HFFc6 (cell line): ENCODE measurements at regions not wholly inside any gene's neighbourhood (a gene's known extent, or its start where the extent isn't known, plus 50 kb on each side); places are given as distances from the start of the nearest gene placed in this dataset.

Experiments
- DNase-seq: peaks from one replicate; pipeline ENCODE4 v3.0.0-alpha.2; 2018
- H3K27ac Mint-ChIP-seq: 2 replicates; pipeline ENCODE4 v1.8.0; 2020; ENCODE audit warnings: mild to moderate bottlenecking, mixed read lengths
- H3K27me3 Mint-ChIP-seq: 2 replicates; pipeline ENCODE4 v1.8.0; 2021; ENCODE audit warnings: mild to moderate bottlenecking, moderate library complexity, mixed read lengths; ENCODE audit not compliant: insufficient read depth
- H3K36me3 Mint-ChIP-seq: 2 replicates; pipeline ENCODE4 v1.8.0; 2021; ENCODE audit warnings: low read depth, mixed read lengths
- H3K4me1 Mint-ChIP-seq: 2 replicates; pipeline ENCODE4 v1.8.0; 2020; ENCODE audit warnings: low read depth, mixed read lengths
- H3K4me3 Mint-ChIP-seq: 2 replicates; pipeline ENCODE4 v1.8.0; 2020; ENCODE audit warnings: mild to moderate bottlenecking, moderate library complexity, mixed read lengths
- H3K9me3 Mint-ChIP-seq: 2 replicates; pipeline ENCODE4 v1.8.0; 2020; ENCODE audit warnings: mild to moderate bottlenecking, mixed read lengths
- TF ChIP-seq, protein P1 (sequence below): fragments of 200-600 bp; sonication (generic); IDR thresholded peaks from 2 replicates; pipeline ENCODE4 v1.5.0; 2021; ENCODE audit warnings: antibody characterized with exemption, mild to moderate bottlenecking

DNA sequence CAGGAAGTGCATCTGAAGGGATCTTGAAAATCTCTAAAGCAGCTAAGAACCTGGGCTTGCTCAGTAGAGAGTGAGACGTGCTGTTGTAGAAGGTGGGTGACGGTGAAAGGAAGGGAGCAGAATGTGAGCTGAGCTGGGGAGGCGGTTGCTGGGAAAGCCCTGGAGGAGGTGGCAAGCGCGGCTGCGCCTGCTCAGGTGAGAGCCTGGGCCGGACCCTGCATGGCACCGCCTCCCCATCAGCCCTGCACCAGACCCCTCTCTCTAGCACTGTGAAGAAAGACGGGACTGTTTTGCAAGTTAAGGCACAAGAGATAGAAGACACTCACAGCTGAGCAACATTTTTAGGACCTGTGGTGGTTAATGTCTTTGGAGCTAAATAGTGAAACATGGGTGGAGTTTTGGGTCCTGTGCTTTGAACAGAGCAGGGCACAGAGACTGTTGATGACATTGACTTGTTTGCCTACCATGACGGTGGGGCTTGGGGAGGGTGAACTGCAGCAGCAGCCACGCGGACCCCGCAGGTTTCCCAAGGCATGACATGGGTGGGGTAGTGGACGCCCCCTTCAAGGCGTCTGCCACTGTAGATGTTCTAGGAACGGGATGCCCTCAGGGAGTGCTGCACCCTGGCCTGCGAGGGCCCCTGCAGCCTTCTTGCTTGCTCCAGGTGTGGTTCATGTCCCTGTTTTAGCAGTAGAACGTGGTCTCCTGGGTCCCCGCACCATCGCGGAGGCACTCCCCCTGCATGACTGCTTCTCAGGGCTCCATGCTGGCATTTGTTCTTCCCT, 245.3 kb downstream of the TSN start:
- Mint-ChIP-seq H3K27ac (no peak overlapping the region), H3K36me3 (no peaks in the 10 kb centered on the region)

DNA sequence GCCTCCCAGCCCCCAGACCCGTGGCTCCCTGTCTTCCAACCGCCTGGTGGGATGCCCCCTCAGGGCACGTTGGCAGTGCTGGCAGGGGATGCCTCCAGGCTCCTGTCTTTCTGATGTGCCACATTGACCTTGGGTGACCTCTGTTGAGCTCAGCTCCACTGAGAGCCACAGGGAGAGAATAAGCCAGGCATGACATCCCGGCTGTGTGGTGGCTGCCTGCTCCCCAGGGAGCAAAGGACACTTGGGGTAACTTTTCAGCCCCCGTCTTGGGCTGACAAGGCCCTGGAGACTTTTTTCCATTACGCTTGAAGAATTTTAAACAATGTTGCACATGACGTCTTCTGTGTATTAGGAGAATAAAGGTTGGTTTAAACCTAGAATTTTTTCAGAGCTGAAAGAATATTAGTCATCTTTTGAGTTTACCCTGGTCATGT, 246.0 kb downstream of the TSN start:
- no peak overlapping the region for H3K4me3 Mint-ChIP-seq
- no peaks in the 10 kb centered on the region for H3K36me3 Mint-ChIP-seq
- peaks cover 17% of the 10 kb centered on the region for H3K4me1 Mint-ChIP-seq
- TF ChIP-seq, protein P1, sequence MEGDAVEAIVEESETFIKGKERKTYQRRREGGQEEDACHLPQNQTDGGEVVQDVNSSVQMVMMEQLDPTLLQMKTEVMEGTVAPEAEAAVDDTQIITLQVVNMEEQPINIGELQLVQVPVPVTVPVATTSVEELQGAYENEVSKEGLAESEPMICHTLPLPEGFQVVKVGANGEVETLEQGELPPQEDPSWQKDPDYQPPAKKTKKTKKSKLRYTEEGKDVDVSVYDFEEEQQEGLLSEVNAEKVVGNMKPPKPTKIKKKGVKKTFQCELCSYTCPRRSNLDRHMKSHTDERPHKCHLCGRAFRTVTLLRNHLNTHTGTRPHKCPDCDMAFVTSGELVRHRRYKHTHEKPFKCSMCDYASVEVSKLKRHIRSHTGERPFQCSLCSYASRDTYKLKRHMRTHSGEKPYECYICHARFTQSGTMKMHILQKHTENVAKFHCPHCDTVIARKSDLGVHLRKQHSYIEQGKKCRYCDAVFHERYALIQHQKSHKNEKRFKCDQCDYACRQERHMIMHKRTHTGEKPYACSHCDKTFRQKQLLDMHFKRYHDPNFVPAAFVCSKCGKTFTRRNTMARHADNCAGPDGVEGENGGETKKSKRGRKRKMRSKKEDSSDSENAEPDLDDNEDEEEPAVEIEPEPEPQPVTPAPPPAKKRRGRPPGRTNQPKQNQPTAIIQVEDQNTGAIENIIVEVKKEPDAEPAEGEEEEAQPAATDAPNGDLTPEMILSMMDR = no peak
- H3K27ac Mint-ChIP-seq = no peak overlapping the region
- peaks cover 11% of the 10 kb centered on the region for H3K27me3 Mint-ChIP-seq
- no peak for DNase-seq
- no peaks in the 10 kb centered on the region for H3K9me3 Mint-ChIP-seq

More for the DNA sequence above, 245.3 kb downstream of the TSN start:
- no peak for DNase-seq
- H3K9me3 Mint-ChIP-seq = no peaks in the 10 kb centered on the region
- peaks cover 11% of the 10 kb centered on the region for H3K27me3 Mint-ChIP-seq
- H3K4me3 Mint-ChIP-seq = no peak overlapping the region
- TF ChIP-seq, protein P1 = no peak
- peaks cover 17% of the 10 kb centered on the region for H3K4me1 Mint-ChIP-seq

DNA sequence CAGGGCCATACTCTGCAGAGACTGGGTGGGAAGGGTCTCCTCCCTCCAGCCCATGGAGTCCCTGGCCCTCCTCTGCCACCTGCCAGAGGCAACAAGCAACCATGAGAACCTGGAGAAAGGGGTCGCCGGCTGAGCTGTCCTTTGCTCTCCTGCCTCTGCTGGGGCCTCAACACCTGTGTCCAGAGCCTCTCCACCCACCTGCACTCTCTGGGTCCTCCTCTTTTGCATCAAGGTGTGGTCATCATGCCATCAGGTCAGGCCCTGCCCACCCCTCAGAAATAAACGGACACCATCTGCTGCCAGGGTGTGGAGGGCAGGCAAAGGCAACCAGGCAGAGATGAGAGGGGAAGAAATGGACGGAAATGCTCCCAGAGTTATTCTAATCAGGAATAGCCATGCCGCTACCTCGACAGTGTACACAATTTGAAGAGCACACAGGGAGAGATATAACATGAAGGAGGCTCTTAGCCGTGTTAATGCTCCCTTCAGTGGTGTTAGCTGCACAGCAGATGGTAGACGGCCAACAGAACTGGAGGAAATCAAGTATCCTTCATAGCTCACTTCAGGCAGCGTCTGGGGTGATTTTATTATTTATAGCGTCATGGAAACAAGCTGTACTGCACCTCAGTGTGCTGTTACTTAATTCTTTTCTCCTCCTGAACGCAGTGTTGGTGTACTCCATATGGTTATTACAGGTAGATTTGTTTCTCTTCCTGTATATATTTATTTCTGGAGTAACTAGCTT, 247.9 kb downstream of the TSN start:
- no peak overlapping the region for H3K27ac Mint-ChIP-seq
- TF ChIP-seq, protein P1 = no peak

DNA sequence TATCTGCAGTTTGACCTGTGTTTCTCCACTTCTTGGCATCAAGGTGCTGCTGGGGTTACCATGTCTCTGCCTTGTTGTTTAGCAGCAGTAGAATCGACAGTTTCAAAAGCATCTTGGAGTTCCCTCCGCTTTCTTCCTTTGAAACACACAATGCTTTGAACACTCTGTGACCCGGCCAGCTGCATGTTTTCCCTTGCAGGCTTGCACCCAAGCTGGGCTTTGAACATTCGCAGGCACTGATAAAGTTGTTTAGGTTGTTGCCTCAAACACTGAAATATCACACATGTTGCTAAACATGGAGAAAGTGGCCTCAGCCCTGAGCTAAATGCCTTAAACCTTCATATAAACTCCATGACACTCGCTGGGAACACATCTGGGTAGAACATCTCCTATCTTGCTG, 251.7 kb downstream of the TSN start:
- TF ChIP-seq, protein P1 = no peak
- DNase-seq = no peak
- Mint-ChIP-seq H3K9me3 (no peaks in the 10 kb centered on the region), H3K36me3 (no peaks in the 10 kb centered on the region), H3K4me1 (peaks cover 39% of the 10 kb centered on the region), H3K27ac (no peak overlapping the region), H3K4me3 (no peak overlapping the region), H3K27me3 (peaks cover 11% of the 10 kb centered on the region)

More for the DNA sequence above, 247.9 kb downstream of the TSN start:
- no peaks in the 10 kb centered on the region for H3K9me3 Mint-ChIP-seq
- no peaks in the 10 kb centered on the region for H3K36me3 Mint-ChIP-seq
- peaks cover 12% of the 10 kb centered on the region for H3K27me3 Mint-ChIP-seq
- DNase-seq = no peak
- H3K4me3 Mint-ChIP-seq = no peak overlapping the region
- peaks cover 29% of the 10 kb centered on the region for H3K4me1 Mint-ChIP-seq

DNA sequence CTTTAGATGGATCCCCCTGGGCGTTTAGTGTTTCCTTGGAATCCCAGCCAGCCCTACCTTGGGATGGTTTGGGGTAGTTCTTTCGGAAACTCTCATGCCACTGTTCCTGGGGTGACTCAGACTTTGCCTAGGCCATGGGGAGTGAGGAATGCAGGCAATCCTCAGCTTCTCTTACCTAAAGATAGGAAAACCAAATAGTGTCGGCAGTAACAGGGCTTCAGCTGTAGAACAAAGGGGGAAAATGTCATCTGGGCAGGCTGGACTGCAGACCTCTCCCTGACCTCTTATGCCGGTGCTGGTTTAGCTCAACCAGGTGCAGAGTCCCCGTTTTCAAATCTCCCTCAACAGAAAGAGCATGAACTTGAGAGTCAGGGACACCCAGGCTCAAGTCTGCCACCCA, 252.1 kb downstream of the TSN start:
- no peak overlapping the region for H3K27ac Mint-ChIP-seq
- DNase-seq = no peak
- no peaks in the 10 kb centered on the region for H3K36me3 Mint-ChIP-seq
- TF ChIP-seq, protein P1 = no peak
- H3K9me3 Mint-ChIP-seq = no peaks in the 10 kb centered on the region
- H3K4me3 Mint-ChIP-seq = no peak overlapping the region
- H3K27me3 Mint-ChIP-seq = peaks cover 11% of the 10 kb centered on the region
- peaks cover 43% of the 10 kb centered on the region for H3K4me1 Mint-ChIP-seq
